ENCODE measurements at regions not wholly inside any gene's neighbourhood (a gene's known extent, or its start where the extent isn't known, plus 50 kb on each side); places are given as distances from the start of the nearest gene placed in this dataset.

- Histone ChIP-seq H3K4me1 (peaks cover 0 to 9% (median 0%) of the 10 kb centered on the region in 4 donors), H3K9me3 (no peaks in the 10 kb centered on the region), H3K4me3 (no peak overlapping the region), H3K27ac (peak overlapping the region in 1 of 4 donors; percentile 13), H3K36me3 (no peaks in the 10 kb centered on the region), H3K27me3 (no peaks in the 10 kb centered on the region)
- TF ChIP-seq CTCF (IDR thresholded peaks at IDR 0.05) (no peak), POLR2AphosphoS5 (IDR thresholded peaks at IDR 0.05) (no peak), EP300 (IDR thresholded peaks at IDR 0.05; ENCODE audit: low read depth) (no peak), POLR2A (IDR thresholded peaks at IDR 0.05) (no peak)
- no peak for DNase-seq
- in situ Hi-C loops (cut with MboI; ENCODE audit: low pct_ligation_motif_present in 1 of 4, low pct_unique_long_range_greater_than_20kb in 1 of 4, low sequenced_read_pairs in 3 of 4) = no loop called here
- intact Hi-C loops (cut with DNase I; ENCODE audit: low total_unique reads) = no loop called here
Measured at GRCh38 chr15:39094116-39094515, 486.8 kb upstream of the THBS1 start.

- Histone ChIP-seq H3K27ac (peak overlapping the region; percentile 9 to 38 (median 36)), H3K9me3 (no peaks in the 10 kb centered on the region), H3K36me3 (no peaks in the 10 kb centered on the region), H3K27me3 (no peaks in the 10 kb centered on the region), H3K4me3 (no peak overlapping the region), H3K4me1 (peaks cover 0 to 9% (median 0%) of the 10 kb centered on the region in 4 donors)
- DNase-seq = no peak
- WGBS, 2 donors (ENCODE audit: low coverage in 1 of 2) = 72 to 94% methylated on average over 3 to 8 of the region's 8 CpGs
- TF ChIP-seq POLR2A (IDR thresholded peaks at IDR 0.05) = no peak
- TF ChIP-seq POLR2AphosphoS5 (IDR thresholded peaks at IDR 0.05) = no peak
- TF ChIP-seq CTCF (IDR thresholded peaks at IDR 0.05) = no peak
- TF ChIP-seq EP300 (IDR thresholded peaks at IDR 0.05; ENCODE audit: low read depth) = no peak
- in situ Hi-C loops (cut with MboI; ENCODE audit: low pct_ligation_motif_present in 1 of 4, low pct_unique_long_range_greater_than_20kb in 1 of 4, low sequenced_read_pairs in 3 of 4) = no loop called here
- intact Hi-C loops (cut with DNase I; ENCODE audit: low total_unique reads) = no loop called here
Measured at GRCh38 chr15:39095218-39095879, 485.5 kb upstream of the THBS1 start.

- in situ Hi-C loops (cut with MboI; ENCODE audit: low pct_ligation_motif_present in 1 of 4, low pct_unique_long_range_greater_than_20kb in 1 of 4, low sequenced_read_pairs in 3 of 4) = no loop called here
- Histone ChIP-seq H3K27me3 (no peaks in the 10 kb centered on the region), H3K9me3 (no peaks in the 10 kb centered on the region), H3K4me3 (no peak overlapping the region), H3K36me3 (no peaks in the 10 kb centered on the region), H3K4me1 (peaks cover 0 to 9% (median 0%) of the 10 kb centered on the region in 4 donors), H3K27ac (no peak overlapping the region)
- 75% methylated on average over 3 of the region's 3 CpGs; no CpG with 5 or more reads in 1 of the 2 donors for WGBS, 2 donors (ENCODE audit: low coverage in 1 of 2)
- no peak for DNase-seq
- TF ChIP-seq CTCF (IDR thresholded peaks at IDR 0.05) = no peak
- no peak for TF ChIP-seq POLR2A (IDR thresholded peaks at IDR 0.05)
- no peak for TF ChIP-seq POLR2AphosphoS5 (IDR thresholded peaks at IDR 0.05)
- no peak for TF ChIP-seq EP300 (IDR thresholded peaks at IDR 0.05; ENCODE audit: low read depth)
- intact Hi-C loops (cut with DNase I; ENCODE audit: low total_unique reads) = no loop called here
Measured at GRCh38 chr15:39096608-39097205, 484.2 kb upstream of the THBS1 start.

- no peaks in the 10 kb centered on the region for H3K36me3 ChIP-seq
- H3K4me3 ChIP-seq = no peak overlapping the region
- H3K9me3 ChIP-seq = no peaks in the 10 kb centered on the region
- TF ChIP-seq POLR2AphosphoS5 (IDR thresholded peaks at IDR 0.05) (no peak), CTCF (IDR thresholded peaks at IDR 0.05) (no peak)
- no peaks in the 10 kb centered on the region for H3K27me3 ChIP-seq
- 68 to 73% methylated on average over 2 of the region's 2 CpGs for WGBS, 2 donors (ENCODE audit: low coverage in 1 of 2)
- intact Hi-C loops (cut with DNase I; ENCODE audit: low total_unique reads) (no loop called here), in situ Hi-C loops (cut with MboI; ENCODE audit: low pct_ligation_motif_present in 1 of 4, low pct_unique_long_range_greater_than_20kb in 1 of 4, low sequenced_read_pairs in 3 of 4) (no loop called here)
- DNase-seq = no peak
- peaks cover 0 to 9% (median 0%) of the 10 kb centered on the region in 4 donors for H3K4me1 ChIP-seq
- peak overlapping the region in 1 of 4 donors; percentile 29 for H3K27ac ChIP-seq
Measured at GRCh38 chr15:39099524-39099923, 481.4 kb upstream of the THBS1 start.

Data from transverse colon (tissue), 4 donors.